ENCODE measurements at regions not wholly inside any gene's neighbourhood (a gene's known extent, or its start where the extent isn't known, plus 50 kb on each side); places are given as distances from the start of the nearest gene placed in this dataset.

- DNase-seq: no peak
These were observed 340.0 kb downstream of the NPHP4 start for GRCh38 chr1:5651964-5652821.

GRCh38 chr1:5651473-5651872 is 340.8 kb downstream of the NPHP4 start:
- no peak for DNase-seq

- no peak for DNase-seq
These were observed 341.2 kb downstream of the NPHP4 start for GRCh38 chr1:5651027-5651410.

- no peak for DNase-seq
These were observed 341.8 kb downstream of the NPHP4 start for GRCh38 chr1:5650283-5651026.

GRCh38 chr1:5649795-5650194 is 342.4 kb downstream of the NPHP4 start:
- no peak for DNase-seq

GRCh38 chr1:5649166-5649551 is 343.1 kb downstream of the NPHP4 start:
- no peak for DNase-seq

GRCh38 chr1:5648410-5649165 is 343.6 kb downstream of the NPHP4 start:
- DNase-seq: no peak

GRCh38 chr1:5647234-5647633 is 345.0 kb downstream of the NPHP4 start:
- DNase-seq: no peak

GRCh38 chr1:5646486-5647149 is 345.6 kb downstream of the NPHP4 start:
- DNase-seq: no peak

- no peak for DNase-seq
These were observed 346.3 kb downstream of the NPHP4 start for GRCh38 chr1:5645929-5646328.

GRCh38 chr1:5645135-5645399 is 347.2 kb downstream of the NPHP4 start:
- DNase-seq: no peak

GRCh38 chr1:5644281-5645134 is 347.7 kb downstream of the NPHP4 start:
- DNase-seq: no peak

- no peak for DNase-seq
These were observed 348.7 kb downstream of the NPHP4 start for GRCh38 chr1:5643360-5644107.

GRCh38 chr1:5640845-5641244 is 351.4 kb downstream of the NPHP4 start:
- peak; percentile 47 for DNase-seq

- DNase-seq: no peak
These were observed 353.0 kb downstream of the NPHP4 start for GRCh38 chr1:5639106-5639722.

- no peak for DNase-seq
These were observed 353.6 kb downstream of the NPHP4 start for GRCh38 chr1:5638582-5638981.

GRCh38 chr1:5637171-5637570 is 355.1 kb downstream of the NPHP4 start:
- DNase-seq: peak; percentile 43

- no peak for DNase-seq
These were observed 357.3 kb downstream of the NPHP4 start for GRCh38 chr1:5634893-5635292.

- DNase-seq: no peak
These were observed 359.4 kb downstream of the NPHP4 start for GRCh38 chr1:5632814-5633213.

- DNase-seq: no peak
These were observed 360.0 kb downstream of the NPHP4 start for GRCh38 chr1:5632224-5632623.

GRCh38 chr1:5628416-5628815 is 363.8 kb downstream of the NPHP4 start:
- DNase-seq: no peak

All from hematopoietic multipotent progenitor cell treated with erythropoietin and hydrocortisone succinate and interleukin-3 and kit ligand, for 4 days (in vitro differentiated cells).